Heart right ventricle (tissue), 16 donors: ENCODE measurements at regions not wholly inside any gene's neighbourhood (a gene's known extent, or its start where the extent isn't known, plus 50 kb on each side); places are given as distances from the start of the nearest gene placed in this dataset.

Experiments
- ATAC-seq, 8 donors: fragments of 200-7000 bp; cut with Tn5 transposase; one replicate each; pipeline ENCODE4 v1.9.1; 2020; ENCODE audit warnings: mild to moderate bottlenecking in 8 of 8, moderate library complexity in 8 of 8, moderate number of reproducible peaks in 1 of 8
- DNase-seq, 2 donors: peaks; one replicate each; pipeline ENCODE4 v3.0.0-alpha.2; 2020
- H3K27ac ChIP-seq, 10 donors: fragments of 200-600 bp; sonication (generic) in 2 of 10; one replicate each; pipeline versions ENCODE4 v1.5.0 to v1.8.0; 2020 to 2022; ENCODE audit warnings: mild to moderate bottlenecking in 3 of 10
- H3K27me3 ChIP-seq, 7 donors: fragments of 200-600 bp; one replicate each; pipeline ENCODE4 v1.8.0; 2021 to 2022; ENCODE audit warnings: mild to moderate bottlenecking in 2 of 7
- H3K36me3 ChIP-seq, 9 donors: fragments of 200-600 bp; sonication (generic) in 1 of 9; one replicate each; pipeline versions ENCODE4 v1.5.0 to v1.8.0; 2020 to 2022; ENCODE audit warnings: mild to moderate bottlenecking in 2 of 9
- H3K4me1 ChIP-seq, 9 donors: fragments of 200-600 bp; sonication (generic) in 1 of 9; one replicate each; pipeline versions ENCODE4 v1.5.0 to v1.8.0; 2020 to 2022; ENCODE audit warnings: mild to moderate bottlenecking in 4 of 9
- H3K4me3 ChIP-seq, 10 donors: fragments of 200-600 bp; sonication (generic) in 2 of 10; one replicate each; pipeline versions ENCODE4 v1.5.0 to v1.8.0; 2020 to 2022; ENCODE audit warnings: mild to moderate bottlenecking in 7 of 10, moderate library complexity in 2 of 10
- H3K9me3 ChIP-seq, 11 donors: fragments of 200-600 bp in 10 of 11; sonication (generic) in 2 of 11; one replicate each; pipeline versions ENCODE4 v1.5.0 to v1.8.0; 2013 to 2022; ENCODE audit warnings: mild to moderate bottlenecking in 2 of 11, control low read depth in 1 of 11, moderate library complexity in 1 of 11
- WGBS, 2 donors: extraction: QIAGEN DNeasy Blood & Tissue Kit; methylation state at CpG; one replicate each; pipeline ENCODE4 v1.1.7; 2013; ENCODE audit warnings: inconsistent platforms in 1 of 2; 5-methylcytosine and 5-hydroxymethylcytosine counted together
- intact Hi-C, 10 donors: fragments of 100-400 bp; cut with DNase I; formaldehyde crosslinking; loops; one replicate each; pipeline versions ENCODE4 v1.11.1 to v1.14.2; 2022
- TF ChIP-seq, protein P1 (sequence below), 9 donors: fragments of 200-600 bp; sonication (generic) in 2 of 9; IDR thresholded peaks; one replicate each; pipeline versions ENCODE4 v1.5.0 to v1.8.0; 2021 to 2022; ENCODE audit warnings: antibody characterized with exemption in 9 of 9, mild to moderate bottlenecking in 5 of 9, moderate library complexity in 1 of 9
- donor health status: Arrhythmogenic right ventricular cardiomyopathy.
- donor health status: ischemic (EF 13 %, LVEDD 7.1; RV severe dilation, severe dysfunction).
- donor health status: healthy with polysubstance abuse.
- donor health status: DM: no; HTN: yes; CAD: no.
- donor health status: DM: no; HTN: no; CAD: no.
- donor health status: ischemic (EF 25% LVEDD 6.9; RV normal size, moderate dysfunction).
- donor health status: ischemic (EF 25% LVEDD 5.7; RV mildly dilated, moderate dysfunction).
- donor health status: healthy.
- donor health status: DM: yes; HTN: yes; CAD: no.
- donor health status: Ischemic cardiomyopathy.
- donor health status: ischemic (EF 35%, LVEDD 5.7; RV mildly dilated, moderate dysfunction).
- donor health status: nonischemic (EF 11% LVEDD 7.7; RV severe dilation, severe dysfunction).
- donor health status: DM: yes; HTN: yes; CAD: no.
- donor health status: PGD.
- donor health status: ischemic (EF 29% LVEDD 5.4; RV normal size, mild dysfunction).
- donor health status: nonischemic (EF 23%, LVEDD 6.1; RV moderate dilation, normal function).

DNA sequence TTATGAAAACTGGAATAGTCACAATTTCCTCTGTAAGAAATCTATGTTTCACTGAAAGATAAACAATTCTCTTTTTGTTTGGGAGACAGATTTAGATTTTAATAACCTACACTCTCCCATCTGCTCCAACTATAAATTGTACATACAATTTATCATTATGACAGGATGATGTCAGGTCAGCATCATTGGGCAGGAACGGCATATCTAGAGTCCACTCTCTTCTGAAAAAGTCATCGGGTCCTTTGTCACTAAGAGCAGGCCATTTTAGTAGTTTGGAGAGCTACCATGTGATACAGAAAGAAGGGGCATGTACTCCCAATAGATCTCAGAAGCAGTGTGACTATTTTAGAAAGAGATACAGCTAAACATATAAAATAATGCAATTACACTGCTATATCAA, 180.8 kb upstream of the ARGLU1 start:
- DNase-seq (no peak), ATAC-seq (no peak)
- H3K27ac ChIP-seq = no peak overlapping the region
- no peak overlapping the region for H3K4me3 ChIP-seq
- intact Hi-C loops = no loop called here
- H3K27me3 ChIP-seq = no peaks in the 10 kb centered on the region
- no peaks in the 10 kb centered on the region for H3K36me3 ChIP-seq
- H3K9me3 ChIP-seq = peaks cover 0 to 6% (median 0%) of the 10 kb centered on the region in 11 donors
- WGBS, 2 donors = 66 to 72% methylated on average over 2 of the region's 2 CpGs
- TF ChIP-seq, protein P1, sequence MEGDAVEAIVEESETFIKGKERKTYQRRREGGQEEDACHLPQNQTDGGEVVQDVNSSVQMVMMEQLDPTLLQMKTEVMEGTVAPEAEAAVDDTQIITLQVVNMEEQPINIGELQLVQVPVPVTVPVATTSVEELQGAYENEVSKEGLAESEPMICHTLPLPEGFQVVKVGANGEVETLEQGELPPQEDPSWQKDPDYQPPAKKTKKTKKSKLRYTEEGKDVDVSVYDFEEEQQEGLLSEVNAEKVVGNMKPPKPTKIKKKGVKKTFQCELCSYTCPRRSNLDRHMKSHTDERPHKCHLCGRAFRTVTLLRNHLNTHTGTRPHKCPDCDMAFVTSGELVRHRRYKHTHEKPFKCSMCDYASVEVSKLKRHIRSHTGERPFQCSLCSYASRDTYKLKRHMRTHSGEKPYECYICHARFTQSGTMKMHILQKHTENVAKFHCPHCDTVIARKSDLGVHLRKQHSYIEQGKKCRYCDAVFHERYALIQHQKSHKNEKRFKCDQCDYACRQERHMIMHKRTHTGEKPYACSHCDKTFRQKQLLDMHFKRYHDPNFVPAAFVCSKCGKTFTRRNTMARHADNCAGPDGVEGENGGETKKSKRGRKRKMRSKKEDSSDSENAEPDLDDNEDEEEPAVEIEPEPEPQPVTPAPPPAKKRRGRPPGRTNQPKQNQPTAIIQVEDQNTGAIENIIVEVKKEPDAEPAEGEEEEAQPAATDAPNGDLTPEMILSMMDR (IDR thresholded peaks at IDR 0.05) = no peak
- H3K4me1 ChIP-seq = peaks cover 0 to 15% (median 4%) of the 10 kb centered on the region in 9 donors

DNA sequence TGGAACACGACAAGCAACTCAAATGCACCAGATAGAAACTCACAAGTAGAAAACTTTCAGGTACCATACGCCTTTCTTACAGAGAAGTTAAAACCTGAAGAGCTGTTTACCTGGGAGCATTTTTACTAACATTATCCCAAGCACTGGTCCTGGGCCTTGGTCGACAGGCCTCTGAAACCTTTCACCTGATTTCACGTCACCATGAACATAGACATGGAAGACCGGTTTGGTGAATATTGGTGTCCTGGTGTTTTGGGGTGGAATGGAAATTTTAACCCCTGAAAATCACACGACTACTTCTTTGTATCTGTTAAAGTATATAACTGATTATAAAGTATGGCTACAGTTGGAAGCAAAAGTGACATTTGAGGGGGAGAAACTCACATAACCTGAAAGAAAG, 176.6 kb upstream of the ARGLU1 start:
- Histone ChIP-seq H3K4me3 (no peak overlapping the region), H3K36me3 (no peaks in the 10 kb centered on the region), H3K9me3 (peaks cover 0 to 6% (median 0%) of the 10 kb centered on the region in 11 donors), H3K27me3 (no peaks in the 10 kb centered on the region), H3K4me1 (peaks cover 0 to 14% (median 0%) of the 10 kb centered on the region in 9 donors), H3K27ac (no peak overlapping the region)
- ATAC-seq (no peak), DNase-seq (no peak)
- intact Hi-C loops = no loop called here
- 84 to 95% methylated on average over 6 of the region's 6 CpGs for WGBS, 2 donors
- TF ChIP-seq, protein P1 (IDR thresholded peaks at IDR 0.05) = no peak

DNA sequence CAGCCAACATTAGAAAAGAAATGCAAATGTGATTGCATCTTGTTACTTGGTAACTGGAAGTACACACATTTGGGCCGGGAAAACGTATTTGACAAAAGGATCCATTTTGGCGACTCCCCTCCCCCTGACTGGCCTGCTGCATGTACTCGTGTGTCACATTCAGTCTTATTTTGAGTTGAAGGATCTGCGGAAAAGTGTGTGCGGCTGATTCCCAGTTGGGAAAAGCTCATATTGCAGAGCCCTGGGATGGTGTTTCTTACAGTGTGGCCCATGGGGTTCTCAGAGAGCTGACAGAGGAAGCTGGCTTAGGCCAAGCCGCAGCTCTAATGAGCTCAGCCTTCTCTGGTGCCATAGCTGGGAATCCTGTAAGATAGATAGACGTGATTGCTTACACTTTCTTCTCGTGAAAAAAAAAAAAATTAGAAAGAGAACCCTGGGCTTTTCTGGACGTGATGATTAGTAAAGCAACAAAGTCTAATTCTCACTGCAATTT, 170.3 kb upstream of the ARGLU1 start:
- Histone ChIP-seq H3K36me3 (no peaks in the 10 kb centered on the region), H3K27ac (no peak overlapping the region), H3K27me3 (peaks cover 0 to 6% (median 0%) of the 10 kb centered on the region in 7 donors), H3K4me1 (peaks cover 0 to 20% (median 0%) of the 10 kb centered on the region in 9 donors), H3K9me3 (no peaks in the 10 kb centered on the region), H3K4me3 (no peak overlapping the region)
- 80 to 82% methylated on average over 10 of the region's 10 CpGs for WGBS, 2 donors
- ATAC-seq = no peak
- intact Hi-C loops = no loop called here
- TF ChIP-seq, protein P1 (IDR thresholded peaks at IDR 0.05) = no peak
- no peak for DNase-seq

DNA sequence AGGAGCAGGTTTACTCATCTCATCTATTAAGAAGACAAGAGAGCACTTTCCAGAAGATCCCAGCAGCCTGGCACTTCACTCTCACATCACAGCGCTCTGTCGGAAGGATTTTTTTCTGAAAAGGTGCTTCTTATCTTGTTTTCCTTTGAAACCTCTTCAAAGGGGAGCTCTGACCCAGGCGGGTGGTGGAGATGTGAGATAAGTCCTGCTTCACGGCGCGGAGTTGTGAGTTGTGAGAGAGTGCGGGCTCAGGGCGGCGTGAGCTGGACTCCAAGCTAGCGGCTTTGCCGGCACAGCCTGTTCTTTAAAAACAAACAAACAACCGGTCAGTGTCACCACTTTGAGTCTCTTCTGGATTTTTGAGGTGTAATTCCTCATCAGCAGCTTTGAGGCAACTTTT, 169.0 kb upstream of the ARGLU1 start:
- H3K4me3 ChIP-seq = no peak overlapping the region
- intact Hi-C loops = no loop called here
- 58 to 64% methylated on average over 12 of the region's 12 CpGs for WGBS, 2 donors
- H3K27ac ChIP-seq = no peak overlapping the region
- TF ChIP-seq, protein P1 (IDR thresholded peaks at IDR 0.05) = no peak
- H3K4me1 ChIP-seq = peaks cover 0 to 20% (median 0%) of the 10 kb centered on the region in 9 donors
- ATAC-seq (no peak), DNase-seq (no peak)
- H3K9me3 ChIP-seq = no peaks in the 10 kb centered on the region
- peaks cover 0 to 6% (median 0%) of the 10 kb centered on the region in 7 donors for H3K27me3 ChIP-seq
- H3K36me3 ChIP-seq = no peaks in the 10 kb centered on the region
